ENCODE measurements at regions not wholly inside any gene's neighbourhood (a gene's known extent, or its start where the extent isn't known, plus 50 kb on each side); places are given as distances from the start of the nearest gene placed in this dataset.

GRCh38 chr6:137763436-137763835 is 103.6 kb upstream of the TNFAIP3 start:
- no peak for DNase-seq

GRCh38 chr6:137763886-137764285 is 103.2 kb upstream of the TNFAIP3 start:
- DNase-seq = no peak

- DNase-seq = no peak
These were observed 102.6 kb upstream of the TNFAIP3 start for GRCh38 chr6:137764464-137764863.

- DNase-seq = no peak
These were observed 102.0 kb upstream of the TNFAIP3 start for GRCh38 chr6:137765059-137765458.

GRCh38 chr6:137766596-137767370 is 100.3 kb upstream of the TNFAIP3 start:
- DNase-seq = no peak

- no peak for DNase-seq
These were observed 99.6 kb upstream of the TNFAIP3 start for GRCh38 chr6:137767465-137767864.

- no peak for DNase-seq
These were observed 99.0 kb upstream of the TNFAIP3 start for GRCh38 chr6:137767911-137768690.

GRCh38 chr6:137768935-137769334 is 98.1 kb upstream of the TNFAIP3 start:
- no peak for DNase-seq

GRCh38 chr6:137769797-137770362 is 97.2 kb upstream of the TNFAIP3 start:
- no peak for DNase-seq

GRCh38 chr6:137772541-137773250 is 94.4 kb upstream of the TNFAIP3 start:
- DNase-seq = no peak

- no peak for DNase-seq
These were observed 91.8 kb upstream of the TNFAIP3 start for GRCh38 chr6:137775227-137775626.

- no peak for DNase-seq
These were observed 91.3 kb upstream of the TNFAIP3 start for GRCh38 chr6:137775720-137776119.

- DNase-seq = no peak
These were observed 90.8 kb upstream of the TNFAIP3 start for GRCh38 chr6:137776256-137776655.

GRCh38 chr6:137776786-137777686 is 90.0 kb upstream of the TNFAIP3 start:
- DNase-seq = no peak

- no peak for DNase-seq
These were observed 89.4 kb upstream of the TNFAIP3 start for GRCh38 chr6:137777687-137778075.

GRCh38 chr6:137779982-137780381 is 87.1 kb upstream of the TNFAIP3 start:
- no peak for DNase-seq

- no peak for DNase-seq
These were observed 86.5 kb upstream of the TNFAIP3 start for GRCh38 chr6:137780447-137781034.

GRCh38 chr6:137781639-137782038 is 85.4 kb upstream of the TNFAIP3 start:
- DNase-seq = no peak

GRCh38 chr6:137782166-137783039 is 84.7 kb upstream of the TNFAIP3 start:
- DNase-seq = no peak

GRCh38 chr6:137783710-137784109 is 83.3 kb upstream of the TNFAIP3 start:
- no peak for DNase-seq

- no peak for DNase-seq
These were observed 82.5 kb upstream of the TNFAIP3 start for GRCh38 chr6:137784583-137784982.
